IMR-90 (cell line): ENCODE measurements at regions not wholly inside any gene's neighbourhood (a gene's known extent, or its start where the extent isn't known, plus 50 kb on each side); places are given as distances from the start of the nearest gene placed in this dataset.

Experiments
- ATAC-seq: fragments of 200-7000 bp; cut with Tn5 transposase; 2 replicates; pipeline ENCODE4 v1.9.1; 2020; ENCODE audit warnings: low read depth, mild to moderate bottlenecking, moderate library complexity
- BruUV-seq: library from RNA; stranded (reverse); fragments of 400-500 nt; replicated peaks from 2 replicates; lab custom pipeline; 2021; lab: Mats Ljungman, UMichigan
- CTCF ChIA-PET: fragments of 300-600 bp; formaldehyde crosslinking; extraction: SDS; loops from one replicate; lab custom pipeline; 2021; ENCODE audit warnings: antibody characterized with exemption; lab: Yijun Ruan, JAX
- POLR2A ChIA-PET: fragments of 300-600 bp; sonication (Branson Sonifier 250); formaldehyde crosslinking; loops from one replicate; lab custom pipeline; 2022; ENCODE audit warnings: antibody characterized with exemption; ENCODE audit not compliant: unreplicated experiment; lab: Charles Lee
- DNase-seq: peaks from one replicate; pipeline ENCODE4 v3.0.0; 2013
- H2AFZ ChIP-seq: replicated peaks from 2 replicates; pipeline ENCODE3; 2013; ENCODE audit warnings: low read length, mild to moderate bottlenecking; ENCODE audit not compliant: poor library complexity
- H2AK5ac ChIP-seq: 2 replicates; pipeline ENCODE4 v1.6.1; 2013; ENCODE audit warnings: low read depth, low read length, inconsistent platforms
- H2AK9ac ChIP-seq: replicated peaks from 2 replicates; pipeline ENCODE3; 2013; ENCODE audit warnings: mild to moderate bottlenecking, low read depth, low read length, moderate library complexity; ENCODE audit not compliant: poor library complexity
- H2BK120ac ChIP-seq: 2 replicates; pipeline ENCODE4 v1.6.1; 2013; ENCODE audit warnings: low read depth, low read length, inconsistent platforms
- H2BK15ac ChIP-seq: 3 replicates; pipeline ENCODE4 v1.6.1; 2013; ENCODE audit warnings: low read depth, low read length, inconsistent platforms
- H2BK20ac ChIP-seq: 2 replicates; pipeline ENCODE4 v1.6.1; 2013; ENCODE audit warnings: low read depth, mild to moderate bottlenecking, inconsistent platforms, low read length, moderate library complexity
- H2BK5ac ChIP-seq: 2 replicates; pipeline ENCODE4 v1.6.1; 2013; ENCODE audit warnings: mild to moderate bottlenecking, low read depth, low read length, inconsistent platforms; ENCODE audit not compliant: poor library complexity, severe bottlenecking
- H3K14ac ChIP-seq: replicated peaks from 2 replicates; pipeline ENCODE4 v1.6.1; 2013; ENCODE audit warnings: low read depth, low read length, inconsistent platforms
- H3K18ac ChIP-seq: 2 replicates; pipeline ENCODE4 v1.6.1; 2013; ENCODE audit warnings: low read depth, low read length, control low read depth
- H3K23ac ChIP-seq: 2 replicates; pipeline ENCODE4 v1.6.1; 2013; ENCODE audit warnings: low read depth, low read length, inconsistent platforms
- H3K27ac ChIP-seq: 2 replicates; pipeline ENCODE4 v1.5.1; 2013; ENCODE audit warnings: mild to moderate bottlenecking, control low read depth, low read length; ENCODE audit not compliant: insufficient read depth
- H3K27me3 ChIP-seq: 2 replicates; pipeline ENCODE4 v1.6.1; 2013; ENCODE audit warnings: low read length; ENCODE audit not compliant: control insufficient read depth, insufficient read depth
- H3K36me3 ChIP-seq: 2 replicates; pipeline ENCODE4 v1.6.1; 2013; ENCODE audit warnings: low read length, mixed read lengths; ENCODE audit not compliant: control insufficient read depth, insufficient read depth
- H3K4ac ChIP-seq: 2 replicates; pipeline ENCODE4 v1.6.1; 2013; ENCODE audit warnings: low read depth, low read length, inconsistent platforms
- H3K4me1 ChIP-seq: 2 replicates; pipeline ENCODE4 v1.6.1; 2013; ENCODE audit warnings: low read length, mixed read lengths; ENCODE audit not compliant: control insufficient read depth, insufficient read depth
- H3K4me2 ChIP-seq: 2 replicates; pipeline ENCODE4 v1.6.1; 2013; ENCODE audit warnings: low read depth, mild to moderate bottlenecking, control low read depth, low read length, moderate library complexity
- H3K4me3 ChIP-seq: 2 replicates; pipeline ENCODE4 v1.5.1; 2013; ENCODE audit warnings: low read depth, mild to moderate bottlenecking, control low read depth, low read length, moderate library complexity; ENCODE audit not compliant: insufficient read depth
- H3K56ac ChIP-seq: 2 replicates; pipeline ENCODE4 v1.6.1; 2013; ENCODE audit warnings: low read length, inconsistent platforms; ENCODE audit not compliant: insufficient read depth; ENCODE audit errors: extremely low read depth
- H3K79me1 ChIP-seq, 2 experiments: 2 replicates each; pipeline ENCODE4 v1.6.1; 2013; ENCODE audit warnings: low read length in 2 of 2, inconsistent platforms in 1 of 2, low read depth in 1 of 2
- H3K9ac ChIP-seq: 2 replicates; pipeline ENCODE4 v1.6.1; 2013; ENCODE audit warnings: low read depth, low read length, control low read depth
- H3K9me1 ChIP-seq: 2 replicates; pipeline ENCODE4 v1.6.1; 2013; ENCODE audit warnings: low read length, inconsistent platforms; ENCODE audit not compliant: insufficient read depth
- H3K9me3 ChIP-seq: 2 replicates; pipeline ENCODE4 v1.6.1; 2013; ENCODE audit warnings: low read length; ENCODE audit not compliant: control insufficient read depth, insufficient read depth
- H4K20me1 ChIP-seq: 2 replicates; pipeline ENCODE4 v1.6.1; 2013; ENCODE audit warnings: low read length, inconsistent platforms; ENCODE audit not compliant: insufficient read depth
- H4K5ac ChIP-seq: 2 replicates; pipeline ENCODE4 v1.6.1; 2013; ENCODE audit warnings: mild to moderate bottlenecking, low read depth, low read length, control low read depth
- H4K8ac ChIP-seq, 2 experiments: 2 replicates each; pipeline ENCODE4 v1.6.1; 2013; ENCODE audit warnings: low read depth in 2 of 2, low read length in 2 of 2, control low read depth in 1 of 2, inconsistent platforms in 1 of 2
- H4K91ac ChIP-seq: 2 replicates; pipeline ENCODE4 v1.6.1; 2013; ENCODE audit warnings: low read depth, low read length, inconsistent platforms; ENCODE audit not compliant: insufficient read depth
- BHLHE40 ChIP-seq: fragments of 150-350 bp; IDR thresholded peaks from 2 replicates; pipeline ENCODE4 v1.6.1; 2016; ENCODE audit warnings: mild to moderate bottlenecking, low read depth, low read length
- CEBPB ChIP-seq: IDR thresholded peaks from 2 replicates; pipeline ENCODE4 v1.6.1; 2012; ENCODE audit warnings: low read depth, low read length, improper control_type of control experiment
- CHD1 ChIP-seq: IDR thresholded peaks from 2 replicates; pipeline ENCODE4 v1.6.1; 2012; ENCODE audit warnings: low read depth, low read length, improper control_type of control experiment
- CTCF ChIP-seq: conservative IDR thresholded peaks from 2 replicates; pipeline ENCODE4 v1.5.1; 2012; ENCODE audit warnings: mild to moderate bottlenecking, low read depth, low read length, improper control_type of control experiment
- FOS ChIP-seq: fragments of 150-350 bp; IDR thresholded peaks from 2 replicates; pipeline ENCODE4 v1.6.1; 2016; ENCODE audit warnings: low read depth, low read length
- MAFK ChIP-seq: IDR thresholded peaks from 2 replicates; pipeline ENCODE4 v1.6.1; 2012; ENCODE audit warnings: low read depth, low read length, improper control_type of control experiment
- MAZ ChIP-seq: IDR thresholded peaks from 2 replicates; pipeline ENCODE4 v1.6.1; 2012; ENCODE audit warnings: low read depth, mild to moderate bottlenecking, low read length, improper control_type of control experiment, moderate library complexity, borderline replicate concordance
- MXI1 ChIP-seq: IDR thresholded peaks from 2 replicates; pipeline ENCODE4 v1.6.1; 2012; ENCODE audit warnings: low read depth, mild to moderate bottlenecking, low read length, moderate library complexity, borderline replicate concordance
- NFE2L2 ChIP-seq: fragments of 150-350 bp; IDR thresholded peaks from 2 replicates; pipeline ENCODE4 v1.6.1; 2016; ENCODE audit warnings: low read depth, mild to moderate bottlenecking, low read length
- POLR2A ChIP-seq: IDR thresholded peaks from 2 replicates; pipeline ENCODE4 v1.6.1; 2012; ENCODE audit warnings: mild to moderate bottlenecking, low read depth, low read length
- RCOR1 ChIP-seq: IDR thresholded peaks from 2 replicates; pipeline ENCODE4 v1.6.1; 2012; ENCODE audit warnings: mild to moderate bottlenecking, low read length, improper control_type of control experiment; ENCODE audit not compliant: insufficient replicate concordance
- SMC3 ChIP-seq: fragments of 150-350 bp; IDR thresholded peaks from 2 replicates; pipeline ENCODE4 v1.6.1; 2016; ENCODE audit warnings: low read depth, mild to moderate bottlenecking, antibody characterized with exemption, low read length, moderate library complexity
- WGBS, 2 experiments: methylation state at CpG; one replicate each; pipeline versions ENCODE4 v1.1.5 to v1.1.7; 2013; ENCODE audit warnings: missing lambda C conversion rate in 2 of 2; ENCODE audit not compliant: insufficient read length in 1 of 2; ENCODE audit errors: extremely low coverage in 2 of 2; 5-methylcytosine and 5-hydroxymethylcytosine counted together
- dilution Hi-C: fragments of 300-500 bp; cut with HindIII; formaldehyde crosslinking; loops from one replicate; pipeline ENCODE4 v1.14.3; 2018; ENCODE audit warnings: low sequenced_read_pairs; ENCODE audit not compliant: unreplicated experiment
- in situ Hi-C: fragments of 300-500 bp; cut with MboI; formaldehyde crosslinking; loops from 3 replicates; pipeline ENCODE4 v1.14.3; 2019; ENCODE audit warnings: low sequenced_read_pairs, inconsistent platforms, mixed read lengths
- intact Hi-C: fragments of 100-400 bp; cut with micrococcal nuclease; formaldehyde crosslinking; loops from 2 replicates; pipeline ENCODE4 v1.10.0; 2022
- TF ChIP-seq, protein P1 (sequence below): fragments of 150-350 bp; IDR thresholded peaks from 2 replicates; pipeline ENCODE4 v1.6.1; 2016; ENCODE audit warnings: low read depth, mild to moderate bottlenecking, low read length, moderate library complexity, borderline replicate concordance
- TF ChIP-seq, protein P2 (sequence below): fragments of 150-350 bp; IDR thresholded peaks from 2 replicates; pipeline ENCODE4 v1.6.1; 2017; ENCODE audit warnings: mild to moderate bottlenecking, antibody characterized with exemption, low read length, low read depth

GRCh38 chr5:114969482-114969881 lies 200.2 kb downstream of the TRIM36 start:
- Histone ChIP-seq H3K27ac (no peak overlapping the region), H3K9me3 (0 out of 2 replicates have a peak, but pooled peaks cover 2% of the 10 kb centered on the region), H4K20me1 (no peaks in the 10 kb centered on the region), H4K5ac (no peak overlapping the region), H3K79me1 (no peaks in the 10 kb centered on the region), H3K4me2 (no peak overlapping the region), H2BK15ac (no peak overlapping the region), H3K27me3 (no peaks in the 10 kb centered on the region), H3K56ac (no peak overlapping the region), H2AK9ac (no peak overlapping the region), H3K36me3 (no peaks in the 10 kb centered on the region), H3K4ac (no peak overlapping the region), H3K4me1 (no peaks in the 10 kb centered on the region), H2AFZ (no peak overlapping the region), H2BK20ac (no peak overlapping the region), H3K18ac (no peak overlapping the region), H2BK120ac (no peak overlapping the region), H4K91ac (no peak overlapping the region), H3K14ac (no peak overlapping the region), H3K4me3 (no peak overlapping the region), H2BK5ac (no peak overlapping the region), H4K8ac (no peak overlapping the region), H2AK5ac (no peak overlapping the region), H3K9me1 (no peaks in the 10 kb centered on the region), H3K9ac (no peak overlapping the region), H3K23ac (no peak overlapping the region)
- DNase-seq (no peak), ATAC-seq (no peak)
- dilution Hi-C loops (no loop called here), in situ Hi-C loops (no loop called here), intact Hi-C loops (no loop called here)
- BruUV-seq = no TSS peak
- POLR2A ChIA-PET = no interaction called here
- CTCF ChIA-PET = no interaction called here
- TF ChIP-seq CTCF (no peak), MAZ (no peak), MXI1 (no peak), RCOR1 (no peak), CEBPB (no peak), NFE2L2 (no peak), BHLHE40 (no peak), FOS (no peak), MAFK (no peak), CHD1 (no peak), SMC3 (no peak), POLR2A (no peak)
- TF ChIP-seq, protein P1, sequence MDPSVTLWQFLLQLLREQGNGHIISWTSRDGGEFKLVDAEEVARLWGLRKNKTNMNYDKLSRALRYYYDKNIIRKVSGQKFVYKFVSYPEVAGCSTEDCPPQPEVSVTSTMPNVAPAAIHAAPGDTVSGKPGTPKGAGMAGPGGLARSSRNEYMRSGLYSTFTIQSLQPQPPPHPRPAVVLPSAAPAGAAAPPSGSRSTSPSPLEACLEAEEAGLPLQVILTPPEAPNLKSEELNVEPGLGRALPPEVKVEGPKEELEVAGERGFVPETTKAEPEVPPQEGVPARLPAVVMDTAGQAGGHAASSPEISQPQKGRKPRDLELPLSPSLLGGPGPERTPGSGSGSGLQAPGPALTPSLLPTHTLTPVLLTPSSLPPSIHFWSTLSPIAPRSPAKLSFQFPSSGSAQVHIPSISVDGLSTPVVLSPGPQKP = no peak
- TF ChIP-seq, protein P2, sequence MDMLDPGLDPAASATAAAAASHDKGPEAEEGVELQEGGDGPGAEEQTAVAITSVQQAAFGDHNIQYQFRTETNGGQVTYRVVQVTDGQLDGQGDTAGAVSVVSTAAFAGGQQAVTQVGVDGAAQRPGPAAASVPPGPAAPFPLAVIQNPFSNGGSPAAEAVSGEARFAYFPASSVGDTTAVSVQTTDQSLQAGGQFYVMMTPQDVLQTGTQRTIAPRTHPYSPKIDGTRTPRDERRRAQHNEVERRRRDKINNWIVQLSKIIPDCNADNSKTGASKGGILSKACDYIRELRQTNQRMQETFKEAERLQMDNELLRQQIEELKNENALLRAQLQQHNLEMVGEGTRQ = no peak
- no CpG with 5 or more reads among the region's 1 CpG for WGBS, 2 experiments
